Body of pancreas (tissue), 4 donors: ENCODE measurements at regions not wholly inside any gene's neighbourhood (a gene's known extent, or its start where the extent isn't known, plus 50 kb on each side); places are given as distances from the start of the nearest gene placed in this dataset.

Experiments
- ATAC-seq: fragments of 150-250 bp; one replicate; pipeline ENCODE4 v1.9.1; 2016
- DNase-seq, 4 donors: peaks; one replicate each; pipeline ENCODE4 v3.0.0-alpha.2; 2019
- H3K27ac ChIP-seq, 4 donors: fragments of 200-600 bp; sonication (generic); 1 replicate in 3 of 4; 2 replicates in 1 of 4; pipeline versions ENCODE4 v1.5.1 to v1.6.1; 2016 to 2019; ENCODE audit warnings: mild to moderate bottlenecking in 1 of 4, mixed read lengths in 1 of 4, moderate library complexity in 1 of 4
- H3K27me3 ChIP-seq, 2 donors: fragments of 200-600 bp; sonication (generic); one replicate each; pipeline ENCODE4 v1.6.0; 2016; ENCODE audit warnings: mild to moderate bottlenecking in 1 of 2
- H3K36me3 ChIP-seq, 2 donors: fragments of 200-600 bp; sonication (generic); replicated peaks in 1 of 2; 2 replicates each; pipeline ENCODE4 v1.5.1; 2016; ENCODE audit warnings: low read depth in 2 of 2; ENCODE audit not compliant: insufficient read depth in 1 of 2
- H3K4me1 ChIP-seq: fragments of 200-600 bp; sonication (generic); one replicate; pipeline ENCODE4 v1.6.0; 2016
- H3K4me3 ChIP-seq, 2 donors: fragments of 200-600 bp; sonication (generic); 1 replicate in 1 of 2; 2 replicates in 1 of 2; pipeline ENCODE4 v1.5.1; 2016 to 2019
- H3K9me3 ChIP-seq, 3 donors: fragments of 200-600 bp; sonication (generic); 1 replicate in 2 of 3; 2 replicates in 1 of 3; pipeline ENCODE4 v1.5.1; 2016
- POLR2A ChIP-seq, 3 donors: fragments of 450-650 bp; IDR thresholded peaks; one replicate each; pipeline ENCODE4 v1.6.1; 2016; ENCODE audit warnings: antibody characterized with exemption in 3 of 3, mild to moderate bottlenecking in 2 of 3
- WGBS, 2 donors: methylation state at CpG; one replicate each; pipeline ENCODE4 v1.1.5; 2017; 5-methylcytosine and 5-hydroxymethylcytosine counted together
- intact Hi-C: fragments of 100-400 bp; cut with DNase I; formaldehyde crosslinking; loops from one replicate; pipeline ENCODE4 v1.15.1; 2023
- TF ChIP-seq, protein P1 (sequence below), 7 experiments: fragments of 450-650 bp in 4 of 7; fragments of 200-600 bp in 3 of 7; sonication (generic) in 3 of 7; IDR thresholded peaks; one replicate each; pipeline ENCODE4 v1.5.1; 2016 to 2019; ENCODE audit warnings: antibody characterized with exemption in 7 of 7

DNA sequence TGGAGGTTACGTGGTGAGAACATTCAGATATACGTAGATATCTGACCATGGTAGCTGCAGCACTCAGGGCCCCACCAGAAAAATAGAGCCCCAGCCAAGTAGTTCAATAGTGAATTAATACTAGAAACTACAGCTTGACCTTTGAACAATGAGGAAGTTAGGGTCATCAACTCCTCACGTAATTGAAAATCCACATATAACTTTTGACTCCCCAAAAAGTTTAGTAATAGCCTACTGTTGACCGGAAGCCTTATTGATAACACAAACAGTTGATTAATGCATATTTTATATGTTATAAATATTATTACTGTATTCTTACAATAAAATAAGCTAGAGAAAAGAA is 117.9 kb downstream of the SNX5 start:
- DNase-seq, result no peak
- 79 to 80% methylated on average over 4 of the region's 4 CpGs for WGBS, 2 donors
- Histone ChIP-seq H3K9me3 (no peaks in the 10 kb centered on the region), H3K4me3 (no peak overlapping the region), H3K27ac (no peak overlapping the region), H3K36me3 (no peaks in the 10 kb centered on the region), H3K4me1 (peaks cover 21% of the 10 kb centered on the region), H3K27me3 (no peaks in the 10 kb centered on the region)
- no peak for ATAC-seq
- TF ChIP-seq, protein P1, sequence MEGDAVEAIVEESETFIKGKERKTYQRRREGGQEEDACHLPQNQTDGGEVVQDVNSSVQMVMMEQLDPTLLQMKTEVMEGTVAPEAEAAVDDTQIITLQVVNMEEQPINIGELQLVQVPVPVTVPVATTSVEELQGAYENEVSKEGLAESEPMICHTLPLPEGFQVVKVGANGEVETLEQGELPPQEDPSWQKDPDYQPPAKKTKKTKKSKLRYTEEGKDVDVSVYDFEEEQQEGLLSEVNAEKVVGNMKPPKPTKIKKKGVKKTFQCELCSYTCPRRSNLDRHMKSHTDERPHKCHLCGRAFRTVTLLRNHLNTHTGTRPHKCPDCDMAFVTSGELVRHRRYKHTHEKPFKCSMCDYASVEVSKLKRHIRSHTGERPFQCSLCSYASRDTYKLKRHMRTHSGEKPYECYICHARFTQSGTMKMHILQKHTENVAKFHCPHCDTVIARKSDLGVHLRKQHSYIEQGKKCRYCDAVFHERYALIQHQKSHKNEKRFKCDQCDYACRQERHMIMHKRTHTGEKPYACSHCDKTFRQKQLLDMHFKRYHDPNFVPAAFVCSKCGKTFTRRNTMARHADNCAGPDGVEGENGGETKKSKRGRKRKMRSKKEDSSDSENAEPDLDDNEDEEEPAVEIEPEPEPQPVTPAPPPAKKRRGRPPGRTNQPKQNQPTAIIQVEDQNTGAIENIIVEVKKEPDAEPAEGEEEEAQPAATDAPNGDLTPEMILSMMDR (IDR thresholded peaks at IDR 0.05), result no peak
- no peak for TF ChIP-seq POLR2A (IDR thresholded peaks at IDR 0.05)
- intact Hi-C loops, result no loop called here

GRCh38 chr20:17849901-17850683 is 118.5 kb downstream of the SNX5 start:
- ATAC-seq (peak; percentile 74), DNase-seq (peak in 3 of 4 donors; percentile 49 to 77 (median 65))
- Histone ChIP-seq H3K4me1 (peaks cover 21% of the 10 kb centered on the region), H3K9me3 (no peaks in the 10 kb centered on the region), H3K4me3 (no peak overlapping the region), H3K27ac (peak overlapping the region in 2 of 4 donors; percentile 52 to 60), H3K27me3 (no peaks in the 10 kb centered on the region), H3K36me3 (no peaks in the 10 kb centered on the region)
- no peak for TF ChIP-seq POLR2A (IDR thresholded peaks at IDR 0.05)
- TF ChIP-seq, protein P1 (IDR thresholded peaks at IDR 0.05), result no peak
- intact Hi-C loops, result no loop called here
- 82 to 83% methylated on average over 10 to 15 of the region's 15 CpGs for WGBS, 2 donors

- ATAC-seq (no peak), DNase-seq (no peak)
- H3K27ac ChIP-seq, result peak overlapping the region in 2 of 4 donors; percentile 45 to 52
- TF ChIP-seq, protein P1 (IDR thresholded peaks at IDR 0.05), result no peak
- TF ChIP-seq POLR2A (IDR thresholded peaks at IDR 0.05), result no peak
- WGBS, 2 donors, result 88 to 96% methylated on average over 3 to 6 of the region's 6 CpGs
- peaks cover 18% of the 10 kb centered on the region for H3K4me1 ChIP-seq
- H3K36me3 ChIP-seq, result no peaks in the 10 kb centered on the region
- H3K27me3 ChIP-seq, result no peaks in the 10 kb centered on the region
- no peak overlapping the region for H3K4me3 ChIP-seq
- intact Hi-C loops, result no loop called here
- no peaks in the 10 kb centered on the region for H3K9me3 ChIP-seq
These were observed 119.3 kb downstream of the SNX5 start for GRCh38 chr20:17849138-17849900.

DNA sequence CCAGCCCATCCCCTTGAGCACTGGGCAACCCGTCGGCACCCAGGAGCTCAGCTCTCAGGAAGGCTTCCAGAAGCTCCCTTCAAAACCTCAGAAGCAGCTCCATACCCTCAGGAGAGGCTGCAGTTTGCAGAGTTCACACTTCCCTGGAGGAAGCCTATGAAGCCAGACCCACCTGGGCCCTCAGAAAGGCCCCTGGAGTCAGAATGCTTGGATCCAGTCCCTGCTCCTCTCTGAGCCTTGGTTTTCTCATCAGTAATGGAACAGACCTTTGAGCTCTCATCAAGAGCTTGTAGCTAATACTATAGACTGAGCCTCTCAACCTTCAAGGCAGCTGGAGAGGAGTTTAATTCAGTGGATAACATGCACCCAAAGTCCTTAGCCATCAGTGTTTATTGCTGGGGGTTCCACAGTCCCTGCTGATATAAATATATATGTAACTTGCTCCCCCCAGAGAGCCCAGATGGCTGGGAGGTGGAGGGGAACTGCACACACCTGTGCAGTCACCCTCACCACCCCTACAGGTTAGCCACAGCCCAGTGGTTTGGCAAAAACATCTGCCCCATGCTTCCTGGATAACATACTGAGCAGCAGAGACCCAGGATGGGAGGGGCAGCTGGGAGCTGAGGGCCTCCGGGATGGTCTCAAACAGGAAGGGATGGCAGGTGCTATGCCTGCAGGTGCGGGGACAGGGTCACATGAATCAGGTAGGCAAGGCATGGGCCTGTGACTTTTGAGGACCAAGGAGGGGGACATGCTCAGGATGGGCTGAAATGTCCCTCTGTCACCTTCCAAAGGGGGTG is 120.1 kb downstream of the SNX5 start:
- peaks cover 20% of the 10 kb centered on the region for H3K4me1 ChIP-seq
- ATAC-seq, result no peak

More for the DNA sequence above, 120.1 kb downstream of the SNX5 start:
- Histone ChIP-seq H3K36me3 (no peaks in the 10 kb centered on the region), H3K9me3 (no peaks in the 10 kb centered on the region), H3K27ac (no peak overlapping the region), H3K4me3 (no peak overlapping the region), H3K27me3 (no peaks in the 10 kb centered on the region)
- TF ChIP-seq POLR2A (IDR thresholded peaks at IDR 0.05), result no peak
- TF ChIP-seq, protein P1 (IDR thresholded peaks at IDR 0.05), result no peak
- intact Hi-C loops, result no loop called here
- 72 to 100% methylated on average over 2 to 4 of the region's 4 CpGs for WGBS, 2 donors
- no peak for DNase-seq
